IMR-90 (cell line): ENCODE measurements at regions not wholly inside any gene's neighbourhood (a gene's known extent, or its start where the extent isn't known, plus 50 kb on each side); places are given as distances from the start of the nearest gene placed in this dataset.

Experiments used
- ATAC-seq: fragments of 200-7000 bp; cut with Tn5 transposase; 2 replicates; pipeline ENCODE4 v1.9.1; 2020; ENCODE audit warnings: low read depth, mild to moderate bottlenecking, moderate library complexity
- BruUV-seq: library from RNA; stranded (reverse); fragments of 400-500 nt; replicated peaks from 2 replicates; lab custom pipeline; 2021; lab: Mats Ljungman, UMichigan
- CTCF ChIA-PET: fragments of 300-600 bp; formaldehyde crosslinking; extraction: SDS; loops from one replicate; lab custom pipeline; 2021; ENCODE audit warnings: antibody characterized with exemption; lab: Yijun Ruan, JAX
- POLR2A ChIA-PET: fragments of 300-600 bp; sonication (Branson Sonifier 250); formaldehyde crosslinking; loops from one replicate; lab custom pipeline; 2022; ENCODE audit warnings: antibody characterized with exemption; ENCODE audit not compliant: unreplicated experiment; lab: Charles Lee
- DNase-seq: peaks from one replicate; pipeline ENCODE4 v3.0.0; 2013
- H2AFZ ChIP-seq: replicated peaks from 2 replicates; pipeline ENCODE3; 2013; ENCODE audit warnings: low read length, mild to moderate bottlenecking; ENCODE audit not compliant: poor library complexity
- H2AK5ac ChIP-seq: 2 replicates; pipeline ENCODE4 v1.6.1; 2013; ENCODE audit warnings: low read depth, low read length, inconsistent platforms
- H2AK9ac ChIP-seq: replicated peaks from 2 replicates; pipeline ENCODE3; 2013; ENCODE audit warnings: mild to moderate bottlenecking, low read depth, low read length, moderate library complexity; ENCODE audit not compliant: poor library complexity
- H2BK120ac ChIP-seq: 2 replicates; pipeline ENCODE4 v1.6.1; 2013; ENCODE audit warnings: low read depth, low read length, inconsistent platforms
- H2BK15ac ChIP-seq: 3 replicates; pipeline ENCODE4 v1.6.1; 2013; ENCODE audit warnings: low read depth, low read length, inconsistent platforms
- H2BK20ac ChIP-seq: 2 replicates; pipeline ENCODE4 v1.6.1; 2013; ENCODE audit warnings: low read depth, mild to moderate bottlenecking, inconsistent platforms, low read length, moderate library complexity
- H2BK5ac ChIP-seq: 2 replicates; pipeline ENCODE4 v1.6.1; 2013; ENCODE audit warnings: mild to moderate bottlenecking, low read depth, low read length, inconsistent platforms; ENCODE audit not compliant: poor library complexity, severe bottlenecking
- H3K14ac ChIP-seq: replicated peaks from 2 replicates; pipeline ENCODE4 v1.6.1; 2013; ENCODE audit warnings: low read depth, low read length, inconsistent platforms
- H3K18ac ChIP-seq: 2 replicates; pipeline ENCODE4 v1.6.1; 2013; ENCODE audit warnings: low read depth, low read length, control low read depth
- H3K23ac ChIP-seq: 2 replicates; pipeline ENCODE4 v1.6.1; 2013; ENCODE audit warnings: low read depth, low read length, inconsistent platforms
- H3K27ac ChIP-seq: 2 replicates; pipeline ENCODE4 v1.5.1; 2013; ENCODE audit warnings: mild to moderate bottlenecking, control low read depth, low read length; ENCODE audit not compliant: insufficient read depth
- H3K27me3 ChIP-seq: 2 replicates; pipeline ENCODE4 v1.6.1; 2013; ENCODE audit warnings: low read length; ENCODE audit not compliant: control insufficient read depth, insufficient read depth
- H3K36me3 ChIP-seq: 2 replicates; pipeline ENCODE4 v1.6.1; 2013; ENCODE audit warnings: low read length, mixed read lengths; ENCODE audit not compliant: control insufficient read depth, insufficient read depth
- H3K4ac ChIP-seq: 2 replicates; pipeline ENCODE4 v1.6.1; 2013; ENCODE audit warnings: low read depth, low read length, inconsistent platforms
- H3K4me1 ChIP-seq: 2 replicates; pipeline ENCODE4 v1.6.1; 2013; ENCODE audit warnings: low read length, mixed read lengths; ENCODE audit not compliant: control insufficient read depth, insufficient read depth
- H3K4me2 ChIP-seq: 2 replicates; pipeline ENCODE4 v1.6.1; 2013; ENCODE audit warnings: low read depth, mild to moderate bottlenecking, control low read depth, low read length, moderate library complexity
- H3K4me3 ChIP-seq: 2 replicates; pipeline ENCODE4 v1.5.1; 2013; ENCODE audit warnings: low read depth, mild to moderate bottlenecking, control low read depth, low read length, moderate library complexity; ENCODE audit not compliant: insufficient read depth
- H3K56ac ChIP-seq: 2 replicates; pipeline ENCODE4 v1.6.1; 2013; ENCODE audit warnings: low read length, inconsistent platforms; ENCODE audit not compliant: insufficient read depth; ENCODE audit errors: extremely low read depth
- H3K79me1 ChIP-seq, 2 experiments: 2 replicates each; pipeline ENCODE4 v1.6.1; 2013; ENCODE audit warnings: low read length in 2 of 2, inconsistent platforms in 1 of 2, low read depth in 1 of 2
- H3K9ac ChIP-seq: 2 replicates; pipeline ENCODE4 v1.6.1; 2013; ENCODE audit warnings: low read depth, low read length, control low read depth
- H3K9me1 ChIP-seq: 2 replicates; pipeline ENCODE4 v1.6.1; 2013; ENCODE audit warnings: low read length, inconsistent platforms; ENCODE audit not compliant: insufficient read depth
- H3K9me3 ChIP-seq: 2 replicates; pipeline ENCODE4 v1.6.1; 2013; ENCODE audit warnings: low read length; ENCODE audit not compliant: control insufficient read depth, insufficient read depth
- H4K20me1 ChIP-seq: 2 replicates; pipeline ENCODE4 v1.6.1; 2013; ENCODE audit warnings: low read length, inconsistent platforms; ENCODE audit not compliant: insufficient read depth
- H4K5ac ChIP-seq: 2 replicates; pipeline ENCODE4 v1.6.1; 2013; ENCODE audit warnings: mild to moderate bottlenecking, low read depth, low read length, control low read depth
- H4K8ac ChIP-seq, 2 experiments: 2 replicates each; pipeline ENCODE4 v1.6.1; 2013; ENCODE audit warnings: low read depth in 2 of 2, low read length in 2 of 2, control low read depth in 1 of 2, inconsistent platforms in 1 of 2
- H4K91ac ChIP-seq: 2 replicates; pipeline ENCODE4 v1.6.1; 2013; ENCODE audit warnings: low read depth, low read length, inconsistent platforms; ENCODE audit not compliant: insufficient read depth
- MAFK ChIP-seq: IDR thresholded peaks from 2 replicates; pipeline ENCODE4 v1.6.1; 2012; ENCODE audit warnings: low read depth, low read length, improper control_type of control experiment
- RAD21 ChIP-seq: IDR thresholded peaks from 2 replicates; pipeline ENCODE4 v1.6.1; 2012; ENCODE audit warnings: low read length, improper control_type of control experiment
- RCOR1 ChIP-seq: IDR thresholded peaks from 2 replicates; pipeline ENCODE4 v1.6.1; 2012; ENCODE audit warnings: mild to moderate bottlenecking, low read length, improper control_type of control experiment; ENCODE audit not compliant: insufficient replicate concordance
- RFX5 ChIP-seq: IDR thresholded peaks from 2 replicates; pipeline ENCODE4 v1.8.0; 2012; ENCODE audit warnings: low read depth, mild to moderate bottlenecking, low read length, moderate library complexity
- dilution Hi-C: fragments of 300-500 bp; cut with HindIII; formaldehyde crosslinking; loops from one replicate; pipeline ENCODE4 v1.14.3; 2018; ENCODE audit warnings: low sequenced_read_pairs; ENCODE audit not compliant: unreplicated experiment
- in situ Hi-C: fragments of 300-500 bp; cut with MboI; formaldehyde crosslinking; loops from 3 replicates; pipeline ENCODE4 v1.14.3; 2019; ENCODE audit warnings: low sequenced_read_pairs, inconsistent platforms, mixed read lengths
- intact Hi-C: fragments of 100-400 bp; cut with micrococcal nuclease; formaldehyde crosslinking; loops from 2 replicates; pipeline ENCODE4 v1.10.0; 2022

DNA sequence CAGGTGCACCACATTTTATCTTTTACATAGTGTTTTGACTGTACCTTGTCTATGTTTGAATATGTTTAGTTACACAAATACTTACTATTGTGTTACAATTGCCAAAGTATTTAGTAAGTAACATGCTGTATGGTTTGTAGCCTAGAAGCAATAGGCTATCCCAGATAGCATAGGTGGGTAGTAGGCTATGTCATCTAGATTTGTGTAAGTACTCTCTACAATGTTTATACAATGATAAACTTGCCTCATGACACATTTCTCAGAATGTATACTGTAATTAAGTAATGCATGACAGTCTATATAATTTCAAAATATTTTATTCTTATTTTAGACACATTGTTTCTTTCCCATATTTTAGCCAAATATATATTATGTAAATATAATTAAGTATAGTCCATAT lies 836.8 kb upstream of the CDH9 start:
- Histone ChIP-seq H2AFZ (no peak overlapping the region), H3K9me3 (peaks cover 2% of the 10 kb centered on the region; the same call in 1 of the 2 replicates), H3K14ac (no peak overlapping the region), H3K9ac (no peak overlapping the region), H3K27ac (no peak overlapping the region), H2AK5ac (no peak overlapping the region), H3K4me1 (no peaks in the 10 kb centered on the region), H2BK120ac (no peak overlapping the region), H4K5ac (no peak overlapping the region), H3K4me3 (no peak overlapping the region), H4K91ac (no peak overlapping the region), H3K18ac (no peak overlapping the region), H3K79me1 (no peaks in the 10 kb centered on the region), H2BK15ac (no peak overlapping the region), H3K23ac (no peak overlapping the region), H2AK9ac (no peak overlapping the region), H4K20me1 (no peaks in the 10 kb centered on the region), H2BK5ac (no peak overlapping the region), H4K8ac (no peak overlapping the region), H3K56ac (no peak overlapping the region), H3K9me1 (no peaks in the 10 kb centered on the region), H3K36me3 (no peaks in the 10 kb centered on the region), H3K4me2 (no peak overlapping the region), H3K27me3 (no peaks in the 10 kb centered on the region), H2BK20ac (no peak overlapping the region), H3K4ac (no peak overlapping the region)
- CTCF ChIA-PET: no interaction called here
- BruUV-seq: no TSS peak
- no peak for ATAC-seq
- TF ChIP-seq RCOR1: no peak
- TF ChIP-seq MAFK: no peak
- no peak for TF ChIP-seq RAD21
- no peak for TF ChIP-seq RFX5
- intact Hi-C loops (no loop called here), in situ Hi-C loops (no loop called here), dilution Hi-C loops (no loop called here)
- POLR2A ChIA-PET: no interaction called here
- DNase-seq: no peak
